ENCODE measurements at regions not wholly inside any gene's neighbourhood (a gene's known extent, or its start where the extent isn't known, plus 50 kb on each side); places are given as distances from the start of the nearest gene placed in this dataset.
A peak's percentile ranks its signal among the peaks of the same experiment; 100 is the strongest.

GRCh38 chr14:71650187-71650755 is 282.0 kb upstream of the RGS6 start:
- DNase-seq: no peak

GRCh38 chr14:71651228-71651627 is 281.0 kb upstream of the RGS6 start:
- peak; percentile 80 for DNase-seq

- DNase-seq: no peak
Measured at GRCh38 chr14:71652368-71652767, 279.9 kb upstream of the RGS6 start.

- DNase-seq: no peak
Measured at GRCh38 chr14:71654810-71655209, 277.4 kb upstream of the RGS6 start.

- DNase-seq: no peak
Measured at GRCh38 chr14:71658261-71658860, 273.9 kb upstream of the RGS6 start.

GRCh38 chr14:71659159-71659558 is 273.1 kb upstream of the RGS6 start:
- no peak for DNase-seq

- no peak for DNase-seq
Measured at GRCh38 chr14:71661441-71661840, 270.8 kb upstream of the RGS6 start.

GRCh38 chr14:71662291-71662790 is 269.9 kb upstream of the RGS6 start:
- no peak for DNase-seq

- no peak for DNase-seq
Measured at GRCh38 chr14:71665157-71665556, 267.1 kb upstream of the RGS6 start.

- DNase-seq: no peak
Measured at GRCh38 chr14:71665781-71666180, 266.4 kb upstream of the RGS6 start.

GRCh38 chr14:71666571-71667145 is 265.6 kb upstream of the RGS6 start:
- DNase-seq: no peak

GRCh38 chr14:71668186-71668912 is 263.9 kb upstream of the RGS6 start:
- DNase-seq: no peak

GRCh38 chr14:71672596-71672995 is 259.6 kb upstream of the RGS6 start:
- DNase-seq: no peak

GRCh38 chr14:71675126-71675899 is 256.9 kb upstream of the RGS6 start:
- DNase-seq: no peak

GRCh38 chr14:71675900-71676287 is 256.3 kb upstream of the RGS6 start:
- no peak for DNase-seq

- no peak for DNase-seq
Measured at GRCh38 chr14:71680736-71681387, 251.4 kb upstream of the RGS6 start.

- no peak for DNase-seq
Measured at GRCh38 chr14:71682337-71682736, 249.9 kb upstream of the RGS6 start.

- no peak for DNase-seq
Measured at GRCh38 chr14:71684323-71684722, 247.9 kb upstream of the RGS6 start.

GRCh38 chr14:71686677-71687076 is 245.6 kb upstream of the RGS6 start:
- DNase-seq: no peak

GRCh38 chr14:71687166-71687831 is 244.9 kb upstream of the RGS6 start:
- no peak for DNase-seq

GRCh38 chr14:71688576-71688975 is 243.7 kb upstream of the RGS6 start:
- DNase-seq: no peak

GRCh38 chr14:71690478-71690877 is 241.8 kb upstream of the RGS6 start:
- DNase-seq: no peak
